ENCODE measurements at regions not wholly inside any gene's neighbourhood (a gene's known extent, or its start where the extent isn't known, plus 50 kb on each side); places are given as distances from the start of the nearest gene placed in this dataset.

- TF ChIP-seq TAF1 (IDR thresholded peaks at IDR 0.05; ENCODE audit: borderline replicate concordance, insufficient read depth, low read length) (no peak), POLR2AphosphoS5 (IDR thresholded peaks at IDR 0.05; ENCODE audit: low read depth, low read length) (no peak), SIN3A (IDR thresholded peaks at IDR 0.05; ENCODE audit: borderline replicate concordance, insufficient read depth, low read length) (no peak), FOXP2 (optimal IDR thresholded peaks at IDR 0.05; ENCODE audit: borderline replicate concordance, extremely low read depth, extremely low read length, insufficient read depth) (no peak)
- TF ChIP-seq, protein P1, sequence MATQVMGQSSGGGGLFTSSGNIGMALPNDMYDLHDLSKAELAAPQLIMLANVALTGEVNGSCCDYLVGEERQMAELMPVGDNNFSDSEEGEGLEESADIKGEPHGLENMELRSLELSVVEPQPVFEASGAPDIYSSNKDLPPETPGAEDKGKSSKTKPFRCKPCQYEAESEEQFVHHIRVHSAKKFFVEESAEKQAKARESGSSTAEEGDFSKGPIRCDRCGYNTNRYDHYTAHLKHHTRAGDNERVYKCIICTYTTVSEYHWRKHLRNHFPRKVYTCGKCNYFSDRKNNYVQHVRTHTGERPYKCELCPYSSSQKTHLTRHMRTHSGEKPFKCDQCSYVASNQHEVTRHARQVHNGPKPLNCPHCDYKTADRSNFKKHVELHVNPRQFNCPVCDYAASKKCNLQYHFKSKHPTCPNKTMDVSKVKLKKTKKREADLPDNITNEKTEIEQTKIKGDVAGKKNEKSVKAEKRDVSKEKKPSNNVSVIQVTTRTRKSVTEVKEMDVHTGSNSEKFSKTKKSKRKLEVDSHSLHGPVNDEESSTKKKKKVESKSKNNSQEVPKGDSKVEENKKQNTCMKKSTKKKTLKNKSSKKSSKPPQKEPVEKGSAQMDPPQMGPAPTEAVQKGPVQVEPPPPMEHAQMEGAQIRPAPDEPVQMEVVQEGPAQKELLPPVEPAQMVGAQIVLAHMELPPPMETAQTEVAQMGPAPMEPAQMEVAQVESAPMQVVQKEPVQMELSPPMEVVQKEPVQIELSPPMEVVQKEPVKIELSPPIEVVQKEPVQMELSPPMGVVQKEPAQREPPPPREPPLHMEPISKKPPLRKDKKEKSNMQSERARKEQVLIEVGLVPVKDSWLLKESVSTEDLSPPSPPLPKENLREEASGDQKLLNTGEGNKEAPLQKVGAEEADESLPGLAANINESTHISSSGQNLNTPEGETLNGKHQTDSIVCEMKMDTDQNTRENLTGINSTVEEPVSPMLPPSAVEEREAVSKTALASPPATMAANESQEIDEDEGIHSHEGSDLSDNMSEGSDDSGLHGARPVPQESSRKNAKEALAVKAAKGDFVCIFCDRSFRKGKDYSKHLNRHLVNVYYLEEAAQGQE (IDR thresholded peaks at IDR 0.05; ENCODE audit: insufficient read depth in 1 of 2, low read depth in 2 of 2, low read length in 2 of 2) = no peak
Measured at GRCh38 chr7:116139807-116140206, 70.5 kb upstream of the TES start.

- TF ChIP-seq, protein P1 (IDR thresholded peaks at IDR 0.05; ENCODE audit: insufficient read depth in 1 of 2, low read depth in 2 of 2, low read length in 2 of 2) = no peak
- TF ChIP-seq POLR2AphosphoS5 (IDR thresholded peaks at IDR 0.05; ENCODE audit: low read depth, low read length) = no peak
- no peak for TF ChIP-seq SIN3A (IDR thresholded peaks at IDR 0.05; ENCODE audit: borderline replicate concordance, insufficient read depth, low read length)
- no peak for TF ChIP-seq FOXP2 (optimal IDR thresholded peaks at IDR 0.05; ENCODE audit: borderline replicate concordance, extremely low read depth, extremely low read length, insufficient read depth)
- no peak for TF ChIP-seq TAF1 (IDR thresholded peaks at IDR 0.05; ENCODE audit: borderline replicate concordance, insufficient read depth, low read length)
Measured at GRCh38 chr7:116142374-116142773, 68.0 kb upstream of the TES start.

- TF ChIP-seq, protein P1 (IDR thresholded peaks at IDR 0.05; ENCODE audit: insufficient read depth in 1 of 2, low read depth in 2 of 2, low read length in 2 of 2) = no peak
- TF ChIP-seq FOXP2 (optimal IDR thresholded peaks at IDR 0.05; ENCODE audit: borderline replicate concordance, extremely low read depth, extremely low read length, insufficient read depth) = no peak
- no peak for TF ChIP-seq TAF1 (IDR thresholded peaks at IDR 0.05; ENCODE audit: borderline replicate concordance, insufficient read depth, low read length)
- TF ChIP-seq SIN3A (IDR thresholded peaks at IDR 0.05; ENCODE audit: borderline replicate concordance, insufficient read depth, low read length) = no peak
- no peak for TF ChIP-seq POLR2AphosphoS5 (IDR thresholded peaks at IDR 0.05; ENCODE audit: low read depth, low read length)
Measured at GRCh38 chr7:116142850-116143249, 67.5 kb upstream of the TES start.

GRCh38 chr7:116145245-116145852, 65.0 kb upstream of the TES start:
- TF ChIP-seq TAF1 (IDR thresholded peaks at IDR 0.05; ENCODE audit: borderline replicate concordance, insufficient read depth, low read length) (no peak), POLR2AphosphoS5 (IDR thresholded peaks at IDR 0.05; ENCODE audit: low read depth, low read length) (no peak), FOXP2 (optimal IDR thresholded peaks at IDR 0.05; ENCODE audit: borderline replicate concordance, extremely low read depth, extremely low read length, insufficient read depth) (no peak), SIN3A (IDR thresholded peaks at IDR 0.05; ENCODE audit: borderline replicate concordance, insufficient read depth, low read length) (no peak)
- TF ChIP-seq, protein P1 (IDR thresholded peaks at IDR 0.05; ENCODE audit: insufficient read depth in 1 of 2, low read depth in 2 of 2, low read length in 2 of 2) = no peak
